H9 (cell line): ENCODE measurements at regions not wholly inside any gene's neighbourhood (a gene's known extent, or its start where the extent isn't known, plus 50 kb on each side); places are given as distances from the start of the nearest gene placed in this dataset.

Experiments used
- DNase-seq: peaks from one replicate; pipeline ENCODE4 v3.0.0-alpha.2; 2017
- H2AFZ ChIP-seq: one replicate; pipeline ENCODE4 v1.6.1; 2013; ENCODE audit warnings: mild to moderate bottlenecking, low read length, control low read depth, moderate library complexity
- H2AK5ac ChIP-seq: 2 replicates; pipeline ENCODE4 v1.6.1; 2013; ENCODE audit warnings: low read length, control low read depth, mixed read lengths; ENCODE audit not compliant: insufficient read length
- H2BK120ac ChIP-seq: one replicate; pipeline ENCODE4 v1.6.1; 2013; ENCODE audit warnings: low read depth, mild to moderate bottlenecking, low read length, control low read depth, inconsistent platforms; ENCODE audit not compliant: poor library complexity, severe bottlenecking
- H2BK12ac ChIP-seq: 2 replicates; pipeline ENCODE4 v1.6.1; 2013; ENCODE audit warnings: low read length, control low read depth, mixed read lengths, low read depth; ENCODE audit not compliant: insufficient read length
- H2BK15ac ChIP-seq: 2 replicates; pipeline ENCODE4 v1.6.1; 2013; ENCODE audit warnings: low read depth, low read length, control low read depth
- H2BK20ac ChIP-seq: one replicate; pipeline ENCODE4 v1.6.1; 2013; ENCODE audit warnings: low read depth, mild to moderate bottlenecking, low read length, control low read depth, inconsistent platforms; ENCODE audit not compliant: poor library complexity, severe bottlenecking
- H2BK5ac ChIP-seq: 2 replicates; pipeline ENCODE4 v1.6.1; 2013; ENCODE audit warnings: low read length, control low read depth, mixed read lengths; ENCODE audit not compliant: insufficient read length
- H3K14ac ChIP-seq: 2 replicates; pipeline ENCODE4 v1.6.1; 2013; ENCODE audit warnings: low read length, control low read depth; ENCODE audit not compliant: insufficient read depth
- H3K18ac ChIP-seq: 2 replicates; pipeline ENCODE4 v1.6.1; 2013; ENCODE audit warnings: low read depth, mild to moderate bottlenecking, mixed read lengths, low read length, control low read depth; ENCODE audit not compliant: insufficient read length
- H3K23ac ChIP-seq: 2 replicates; pipeline ENCODE4 v1.6.1; 2013; ENCODE audit warnings: low read length, control low read depth, mixed read lengths, low read depth; ENCODE audit not compliant: insufficient read length
- H3K23me2 ChIP-seq: 2 replicates; pipeline ENCODE4 v1.6.1; 2013; ENCODE audit warnings: low read depth, mild to moderate bottlenecking, mixed read lengths, low read length, control low read depth; ENCODE audit not compliant: insufficient read length, poor library complexity, severe bottlenecking
- H3K27ac ChIP-seq: 2 replicates; pipeline ENCODE4 v1.5.1; 2013; ENCODE audit warnings: low read length, control low read depth, mixed read lengths, low read depth; ENCODE audit not compliant: insufficient read length
- H3K27me3 ChIP-seq: 2 replicates; pipeline ENCODE4 v1.6.1; 2013; ENCODE audit warnings: low read length, control low read depth, inconsistent platforms; ENCODE audit not compliant: insufficient read depth
- H3K4ac ChIP-seq: 2 replicates; pipeline ENCODE4 v1.6.1; 2013; ENCODE audit warnings: low read depth, mild to moderate bottlenecking, control low read depth, inconsistent platforms, low read length, moderate library complexity
- H3K4me1 ChIP-seq: 2 replicates; pipeline ENCODE4 v1.6.1; 2013; ENCODE audit warnings: low read length, control low read depth, inconsistent platforms; ENCODE audit not compliant: insufficient read depth
- H3K4me2 ChIP-seq: 2 replicates; pipeline ENCODE4 v1.6.1; 2013; ENCODE audit warnings: low read length, control low read depth, mixed read lengths; ENCODE audit not compliant: insufficient read length, insufficient read depth
- H3K56ac ChIP-seq: 2 replicates; pipeline ENCODE4 v1.6.1; 2013; ENCODE audit warnings: low read depth, mild to moderate bottlenecking, mixed read lengths, low read length, control low read depth; ENCODE audit not compliant: insufficient read length
- H3K79me1 ChIP-seq: 2 replicates; pipeline ENCODE4 v1.6.1; 2013; ENCODE audit warnings: low read depth, mild to moderate bottlenecking, moderate library complexity, low read length, control low read depth, inconsistent platforms; ENCODE audit not compliant: insufficient read depth, poor library complexity, severe bottlenecking
- H3K79me2 ChIP-seq: 2 replicates; pipeline ENCODE4 v1.6.1; 2013; ENCODE audit warnings: low read length, control low read depth, inconsistent platforms; ENCODE audit not compliant: insufficient read depth
- H3K9ac ChIP-seq: 2 replicates; pipeline ENCODE4 v1.6.1; 2013; ENCODE audit warnings: low read length, control low read depth, mixed read lengths; ENCODE audit not compliant: insufficient read length; ENCODE audit errors: extremely low read depth
- H3K9me3 ChIP-seq: one replicate; pipeline ENCODE4 v1.6.1; 2013; ENCODE audit warnings: low read depth, low read length, inconsistent platforms; ENCODE audit not compliant: control insufficient read depth
- H3T11ph ChIP-seq: one replicate; pipeline ENCODE4 v1.6.1; 2013; ENCODE audit warnings: mild to moderate bottlenecking, low read length, control low read depth, inconsistent platforms
- H4K20me1 ChIP-seq: one replicate; pipeline ENCODE4 v1.6.1; 2013; ENCODE audit not compliant: control insufficient read depth, insufficient read length, insufficient read depth
- H4K5ac ChIP-seq: 2 replicates; pipeline ENCODE4 v1.6.1; 2013; ENCODE audit warnings: low read depth, mild to moderate bottlenecking, mixed read lengths, low read length, control low read depth; ENCODE audit not compliant: insufficient read length
- H4K8ac ChIP-seq: replicated peaks from 2 replicates; pipeline ENCODE4 v1.6.1; 2013; ENCODE audit warnings: low read length, control low read depth, mixed read lengths, low read depth; ENCODE audit not compliant: insufficient read length
- H4K91ac ChIP-seq: 2 replicates; pipeline ENCODE4 v1.6.1; 2013; ENCODE audit warnings: low read depth, mild to moderate bottlenecking, moderate library complexity, mixed read lengths, low read length, control low read depth; ENCODE audit not compliant: insufficient read length
- H3K27ac Mint-ChIP-seq, 3 experiments: 2 replicates in 2 of 3; 3 replicates in 1 of 3; pipeline ENCODE4 v1.8.0; 2020 to 2021; ENCODE audit warnings: mixed read lengths in 3 of 3, mild to moderate bottlenecking in 1 of 3, moderate library complexity in 1 of 3
- H3K27me3 Mint-ChIP-seq: 2 replicates; pipeline ENCODE4 v1.8.0; 2021; ENCODE audit warnings: low read depth, mild to moderate bottlenecking, moderate library complexity, mixed read lengths
- H3K36me3 Mint-ChIP-seq, 3 experiments: 2 replicates in 2 of 3; 3 replicates in 1 of 3; pipeline ENCODE4 v1.8.0; 2020 to 2021; ENCODE audit warnings: low read depth in 3 of 3, mixed read lengths in 3 of 3; ENCODE audit not compliant: insufficient read depth in 1 of 3
- H3K4me1 Mint-ChIP-seq, 2 experiments: 2 replicates each; pipeline ENCODE4 v1.8.0; 2020; ENCODE audit warnings: mixed read lengths in 2 of 2
- H3K4me3 Mint-ChIP-seq, 2 experiments: 2 replicates in 1 of 2; 3 replicates in 1 of 2; pipeline ENCODE4 v1.8.0; 2020 to 2021; ENCODE audit warnings: mild to moderate bottlenecking in 2 of 2, mixed read lengths in 2 of 2, moderate library complexity in 1 of 2
- H3K9me3 Mint-ChIP-seq, 2 experiments: 2 replicates in 1 of 2; 3 replicates in 1 of 2; pipeline ENCODE4 v1.8.0; 2020; ENCODE audit warnings: mild to moderate bottlenecking in 2 of 2, mixed read lengths in 2 of 2, moderate library complexity in 1 of 2
- WGBS: extraction: QIAGEN DNeasy Blood & Tissue Kit; methylation state at CpG from one replicate; pipeline ENCODE4 v1.1.7; 2013; ENCODE audit warnings: missing lambda C conversion rate, low lambda C conversion rate, mixed read lengths; ENCODE audit not compliant: insufficient read length; ENCODE audit errors: extremely low coverage; 5-methylcytosine and 5-hydroxymethylcytosine counted together
- TF ChIP-seq, protein P1 (sequence below): fragments of 200-600 bp; sonication (generic); conservative IDR thresholded peaks from 3 replicates; pipeline ENCODE4 v1.8.0; 2021; ENCODE audit warnings: antibody characterized with exemption, mild to moderate bottlenecking

- Histone ChIP-seq H3K4me1 (no peaks in the 10 kb centered on the region), H4K91ac (no peak overlapping the region), H3K27ac (no peak overlapping the region), H3T11ph (no peak overlapping the region), H3K14ac (no peak overlapping the region), H3K79me2 (no peaks in the 10 kb centered on the region), H2BK15ac (no peak overlapping the region), H3K4me2 (no peak overlapping the region), H2BK20ac (no peak overlapping the region), H3K23ac (no peak overlapping the region), H2AK5ac (no peak overlapping the region), H2AFZ (no peak overlapping the region), H3K9me3 (no peaks in the 10 kb centered on the region), H3K79me1 (no peaks in the 10 kb centered on the region), H3K18ac (no peak overlapping the region), H4K5ac (no peak overlapping the region), H3K4ac (no peak overlapping the region), H3K27me3 (no peaks in the 10 kb centered on the region), H2BK5ac (no peak overlapping the region), H4K20me1 (no peaks in the 10 kb centered on the region), H2BK120ac (no peak overlapping the region), H4K8ac (no peak overlapping the region), H3K23me2 (no peaks in the 10 kb centered on the region), H3K56ac (no peak overlapping the region), H2BK12ac (no peak overlapping the region), H3K9ac (no peak overlapping the region)
- no peaks in the 10 kb centered on the region for H3K9me3 Mint-ChIP-seq
- TF ChIP-seq, protein P1, sequence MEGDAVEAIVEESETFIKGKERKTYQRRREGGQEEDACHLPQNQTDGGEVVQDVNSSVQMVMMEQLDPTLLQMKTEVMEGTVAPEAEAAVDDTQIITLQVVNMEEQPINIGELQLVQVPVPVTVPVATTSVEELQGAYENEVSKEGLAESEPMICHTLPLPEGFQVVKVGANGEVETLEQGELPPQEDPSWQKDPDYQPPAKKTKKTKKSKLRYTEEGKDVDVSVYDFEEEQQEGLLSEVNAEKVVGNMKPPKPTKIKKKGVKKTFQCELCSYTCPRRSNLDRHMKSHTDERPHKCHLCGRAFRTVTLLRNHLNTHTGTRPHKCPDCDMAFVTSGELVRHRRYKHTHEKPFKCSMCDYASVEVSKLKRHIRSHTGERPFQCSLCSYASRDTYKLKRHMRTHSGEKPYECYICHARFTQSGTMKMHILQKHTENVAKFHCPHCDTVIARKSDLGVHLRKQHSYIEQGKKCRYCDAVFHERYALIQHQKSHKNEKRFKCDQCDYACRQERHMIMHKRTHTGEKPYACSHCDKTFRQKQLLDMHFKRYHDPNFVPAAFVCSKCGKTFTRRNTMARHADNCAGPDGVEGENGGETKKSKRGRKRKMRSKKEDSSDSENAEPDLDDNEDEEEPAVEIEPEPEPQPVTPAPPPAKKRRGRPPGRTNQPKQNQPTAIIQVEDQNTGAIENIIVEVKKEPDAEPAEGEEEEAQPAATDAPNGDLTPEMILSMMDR = no peak
- H3K4me3 Mint-ChIP-seq = no peak overlapping the region
- no peak overlapping the region; a peak in 1 of 7 replicates for H3K27ac Mint-ChIP-seq
- no peak for DNase-seq
- no peaks in the 10 kb centered on the region for H3K36me3 Mint-ChIP-seq
- H3K4me1 Mint-ChIP-seq = no peaks in the 10 kb centered on the region
- WGBS = 100% methylated on average over 1 of the region's 13 CpGs
- peaks cover 3% of the 10 kb centered on the region; the same call in 1 of the 2 replicates for H3K27me3 Mint-ChIP-seq
Observed at GRCh38 chr15:97892167-97892938, 68.2 kb upstream of the ARRDC4 start.
